Lower leg skin (tissue), 4 donors: ENCODE measurements at regions not wholly inside any gene's neighbourhood (a gene's known extent, or its start where the extent isn't known, plus 50 kb on each side); places are given as distances from the start of the nearest gene placed in this dataset.
A peak's percentile ranks its signal among the peaks of the same experiment; 100 is the strongest.

Source experiments
- DNase-seq, 2 donors: peaks; one replicate each; pipeline ENCODE4 v3.0.0-alpha.2; 2019; ENCODE audit warnings: low spot score in 2 of 2
- H3K4me3 ChIP-seq: fragments of 200-600 bp; sonication (generic); 2 replicates; pipeline ENCODE4 v1.5.1; 2017; ENCODE audit warnings: mild to moderate bottlenecking, low read depth; ENCODE audit not compliant: poor library complexity, severe bottlenecking
- CTCF ChIP-seq, 3 donors: fragments of 450-650 bp; IDR thresholded peaks; one replicate each; pipeline ENCODE4 v1.5.1; 2016; ENCODE audit warnings: antibody characterized with exemption in 3 of 3, mild to moderate bottlenecking in 3 of 3, moderate library complexity in 2 of 3
- POLR2A ChIP-seq, 2 donors: fragments of 450-650 bp; IDR thresholded peaks; one replicate each; pipeline ENCODE4 v1.6.1; 2016 to 2017; ENCODE audit warnings: antibody characterized with exemption in 2 of 2, mild to moderate bottlenecking in 1 of 2, moderate library complexity in 1 of 2
- WGBS, 2 donors: methylation state at CpG; one replicate each; pipeline ENCODE4 v1.1.5; 2018; 5-methylcytosine and 5-hydroxymethylcytosine counted together
- intact Hi-C: fragments of 100-400 bp; cut with DNase I; formaldehyde crosslinking; loops from one replicate; pipeline ENCODE4 v1.15.0; 2023; ENCODE audit warnings: low total_unique reads

GRCh38 chr2:21254170-21254965 lies 130.6 kb downstream of the TDRD15 start:
- no peak overlapping the region for H3K4me3 ChIP-seq
- intact Hi-C loops = no loop called here
- no peak for TF ChIP-seq POLR2A (IDR thresholded peaks at IDR 0.05)
- TF ChIP-seq CTCF (IDR thresholded peaks at IDR 0.05) = no peak
- DNase-seq = peak in 1 of 2 donors; percentile 28
- WGBS, 2 donors = 90 to 91% methylated on average over 6 of the region's 6 CpGs

GRCh38 chr2:21256006-21256405 lies 132.2 kb downstream of the TDRD15 start:
- TF ChIP-seq POLR2A (IDR thresholded peaks at IDR 0.05) (no peak), CTCF (IDR thresholded peaks at IDR 0.05) (no peak)
- WGBS, 2 donors = 73 to 78% methylated on average over 5 of the region's 5 CpGs
- intact Hi-C loops = no loop called here
- H3K4me3 ChIP-seq = no peak overlapping the region
- DNase-seq = peak; percentile 67 to 80

GRCh38 chr2:21257621-21258020 lies 133.9 kb downstream of the TDRD15 start:
- H3K4me3 ChIP-seq = no peak overlapping the region
- WGBS, 2 donors = 79 to 88% methylated on average over 2 of the region's 2 CpGs
- DNase-seq = no peak
- TF ChIP-seq POLR2A (IDR thresholded peaks at IDR 0.05) (no peak), CTCF (IDR thresholded peaks at IDR 0.05) (no peak)
- intact Hi-C loops = no loop called here

- intact Hi-C loops = no loop called here
- 71 to 74% methylated on average over 4 of the region's 4 CpGs for WGBS, 2 donors
- no peak overlapping the region for H3K4me3 ChIP-seq
- peak in 1 of 2 donors; percentile 20 for DNase-seq
- no peak for TF ChIP-seq CTCF (IDR thresholded peaks at IDR 0.05)
- TF ChIP-seq POLR2A (IDR thresholded peaks at IDR 0.05) = no peak
Measured at GRCh38 chr2:21258082-21258481, 134.3 kb downstream of the TDRD15 start.

GRCh38 chr2:21260311-21260710 lies 136.5 kb downstream of the TDRD15 start:
- intact Hi-C loops = no loop called here
- peak in 1 of 2 donors; percentile 36 for DNase-seq
- TF ChIP-seq POLR2A (IDR thresholded peaks at IDR 0.05) (no peak), CTCF (IDR thresholded peaks at IDR 0.05) (no peak)
- H3K4me3 ChIP-seq = no peak overlapping the region
- WGBS, 2 donors = 79 to 84% methylated on average over 3 of the region's 3 CpGs

- 62 to 71% methylated on average over 6 of the region's 6 CpGs for WGBS, 2 donors
Measured at GRCh38 chr2:21261591-21261990, 137.8 kb downstream of the TDRD15 start.

More at GRCh38 chr2:21261591-21261990, 137.8 kb downstream of the TDRD15 start:
- intact Hi-C loops = no loop called here
- H3K4me3 ChIP-seq = no peak overlapping the region
- TF ChIP-seq POLR2A (IDR thresholded peaks at IDR 0.05) (no peak), CTCF (IDR thresholded peaks at IDR 0.05) (no peak)
- peak in 1 of 2 donors; percentile 48 for DNase-seq
